Fibroblast of gingiva (primary cell): ENCODE measurements at regions not wholly inside any gene's neighbourhood (a gene's known extent, or its start where the extent isn't known, plus 50 kb on each side); places are given as distances from the start of the nearest gene placed in this dataset.
A peak's percentile ranks its signal among the peaks of the same experiment; 100 is the strongest.

Experiments
- DNase-seq: peaks from one replicate; pipeline ENCODE4 v3.0.0-alpha.2; 2011; ENCODE audit warnings: low read depth

GRCh38 chr2:144886862-144887261 lies 366.9 kb upstream of the ZEB2 start:
- DNase-seq: peak; percentile 53

- no peak for DNase-seq
Observed at GRCh38 chr2:144877893-144878292, 358.0 kb upstream of the ZEB2 start.

GRCh38 chr2:144876013-144876412 lies 356.1 kb upstream of the ZEB2 start:
- DNase-seq: peak; percentile 72

- DNase-seq: no peak
Observed at GRCh38 chr2:144875290-144875969, 355.5 kb upstream of the ZEB2 start.

GRCh38 chr2:144865670-144866069 lies 345.8 kb upstream of the ZEB2 start:
- no peak for DNase-seq

- no peak for DNase-seq
Observed at GRCh38 chr2:144859716-144860115, 339.8 kb upstream of the ZEB2 start.

- no peak for DNase-seq
Observed at GRCh38 chr2:144858211-144858610, 338.3 kb upstream of the ZEB2 start.

GRCh38 chr2:144854596-144854995 lies 334.7 kb upstream of the ZEB2 start:
- no peak for DNase-seq

GRCh38 chr2:144849612-144850011 lies 329.7 kb upstream of the ZEB2 start:
- peak; percentile 23 for DNase-seq

- DNase-seq: no peak
Observed at GRCh38 chr2:144848423-144848822, 328.5 kb upstream of the ZEB2 start.

- no peak for DNase-seq
Observed at GRCh38 chr2:144847347-144848080, 327.6 kb upstream of the ZEB2 start.

GRCh38 chr2:144836635-144837350 lies 316.9 kb upstream of the ZEB2 start:
- DNase-seq: peak; percentile 71

- no peak for DNase-seq
Observed at GRCh38 chr2:144835634-144836350, 315.9 kb upstream of the ZEB2 start.

- peak; percentile 56 for DNase-seq
Observed at GRCh38 chr2:144834998-144835633, 315.2 kb upstream of the ZEB2 start.

GRCh38 chr2:144834363-144834762 lies 314.4 kb upstream of the ZEB2 start:
- no peak for DNase-seq

- DNase-seq: no peak
Observed at GRCh38 chr2:144833075-144833637, 313.2 kb upstream of the ZEB2 start.

GRCh38 chr2:144832048-144832447 lies 312.1 kb upstream of the ZEB2 start:
- no peak for DNase-seq

GRCh38 chr2:144830543-144830942 lies 310.6 kb upstream of the ZEB2 start:
- no peak for DNase-seq

GRCh38 chr2:144827404-144827803 lies 307.5 kb upstream of the ZEB2 start:
- DNase-seq: no peak

GRCh38 chr2:144826105-144826504 lies 306.2 kb upstream of the ZEB2 start:
- DNase-seq: no peak

GRCh38 chr2:144825331-144826020 lies 305.6 kb upstream of the ZEB2 start:
- no peak for DNase-seq
